SK-N-SH (cell line): ENCODE measurements at regions not wholly inside any gene's neighbourhood (a gene's known extent, or its start where the extent isn't known, plus 50 kb on each side); places are given as distances from the start of the nearest gene placed in this dataset.
"Not testable (repeated sequence)": the region's sequence is repeated elsewhere in the genome, so short reads cannot be mapped to it uniquely, and the experiment has no call there.

Source experiments
- ELF1 ChIP-seq: IDR thresholded peaks from 2 replicates; pipeline ENCODE4 v1.4.0; 2012
- NFIC ChIP-seq: IDR thresholded peaks from 2 replicates; pipeline ENCODE4 v1.4.0; 2012; ENCODE audit warnings: borderline replicate concordance

DNA sequence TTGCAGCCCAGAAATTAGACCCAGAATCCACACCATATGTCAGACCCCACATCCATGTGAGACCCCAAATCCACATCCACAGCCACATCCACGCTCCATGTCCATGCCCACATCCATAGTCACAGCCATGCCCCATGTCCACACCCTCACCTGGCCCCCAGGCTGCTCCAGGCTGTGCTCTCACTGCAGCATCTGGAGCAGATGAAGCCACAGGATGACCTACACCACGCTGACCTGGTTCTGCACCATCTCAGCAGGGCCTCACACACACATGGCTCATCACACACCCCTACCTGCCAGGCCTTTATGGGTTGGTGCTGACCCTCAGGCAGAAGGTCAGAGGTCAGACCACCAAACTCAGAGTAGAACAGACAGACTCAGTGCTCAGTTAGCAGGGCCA is 660.0 kb upstream of the DEFB115 start:
- TF ChIP-seq ELF1, NFIC: not testable (repeated sequence)
